Keratinocyte (primary cell): ENCODE measurements at regions not wholly inside any gene's neighbourhood (a gene's known extent, or its start where the extent isn't known, plus 50 kb on each side); places are given as distances from the start of the nearest gene placed in this dataset.

Experiments used
- DNase-seq: peaks from one replicate; pipeline ENCODE4 v3.0.0-alpha.2; 2011; ENCODE audit warnings: low read depth, missing footprints, low spot score
- FAIRE-seq: peaks from 2 replicates; lab custom pipeline; 2011; peaks lifted over from hg19 to GRCh38; lab: Jason Lieb, UNC
- H2AFZ ChIP-seq: 2 replicates; pipeline ENCODE4 v1.6.0; 2012; ENCODE audit warnings: low read length, control low read depth, inconsistent platforms; ENCODE audit not compliant: control insufficient read depth
- H3K27ac ChIP-seq: 2 replicates; pipeline ENCODE4 v1.5.1; 2011; ENCODE audit warnings: low read length; ENCODE audit not compliant: control insufficient read depth, insufficient read depth
- H3K27me3 ChIP-seq: 3 replicates; pipeline ENCODE4 v1.6.0; 2011; ENCODE audit warnings: low read length; ENCODE audit not compliant: control insufficient read depth, insufficient read depth; ENCODE audit errors: extremely low read depth
- H3K36me3 ChIP-seq, 2 experiments: 2 replicates in 1 of 2; 3 replicates in 1 of 2; pipeline ENCODE4 v1.5.1; 2011; ENCODE audit warnings: low read length in 2 of 2, mild to moderate bottlenecking in 1 of 2; ENCODE audit not compliant: control insufficient read depth in 2 of 2, insufficient read depth in 2 of 2; ENCODE audit errors: extremely low read depth in 1 of 2
- H3K4me1 ChIP-seq: 3 replicates; pipeline ENCODE4 v1.5.1; 2011; ENCODE audit warnings: low read length; ENCODE audit not compliant: control insufficient read depth, insufficient read depth; ENCODE audit errors: extremely low read depth
- H3K4me2 ChIP-seq: 3 replicates; pipeline ENCODE4 v1.6.0; 2011; ENCODE audit warnings: low read depth, low read length; ENCODE audit not compliant: control insufficient read depth, insufficient read depth; ENCODE audit errors: extremely low read depth
- H3K4me3 ChIP-seq, 3 experiments: fragments of 200-600 bp in 1 of 3; sonication (generic) in 1 of 3; 2 replicates in 2 of 3; 3 replicates in 1 of 3; pipeline ENCODE4 v1.5.1; 2011 to 2016; ENCODE audit warnings: low read length in 3 of 3, mild to moderate bottlenecking in 3 of 3, control low read depth in 2 of 3, inconsistent platforms in 1 of 3, low read depth in 1 of 3, mixed read lengths in 1 of 3, mixed run types in 1 of 3, moderate library complexity in 1 of 3; ENCODE audit not compliant: control insufficient read depth in 2 of 3, insufficient read depth in 2 of 3; ENCODE audit errors: extremely low read depth in 1 of 3
- H3K79me2 ChIP-seq: 2 replicates; pipeline ENCODE4 v1.6.0; 2012; ENCODE audit warnings: low read length; ENCODE audit not compliant: control insufficient read depth, insufficient read depth
- H3K9ac ChIP-seq: 3 replicates; pipeline ENCODE4 v1.6.0; 2011; ENCODE audit warnings: low read length; ENCODE audit not compliant: control insufficient read depth, insufficient read depth; ENCODE audit errors: extremely low read depth
- H3K9me1 ChIP-seq: 3 replicates; pipeline ENCODE4 v1.6.0; 2011; ENCODE audit warnings: low read length; ENCODE audit not compliant: control insufficient read depth, insufficient read depth; ENCODE audit errors: extremely low read depth
- H3K9me3 ChIP-seq: 2 replicates; pipeline ENCODE4 v1.5.1; 2012; ENCODE audit warnings: low read depth, low read length; ENCODE audit not compliant: control insufficient read depth
- H4K20me1 ChIP-seq: 3 replicates; pipeline ENCODE4 v1.6.0; 2011; ENCODE audit warnings: low read length; ENCODE audit not compliant: control insufficient read depth, insufficient read depth; ENCODE audit errors: extremely low read depth
- EZH2 ChIP-seq: IDR thresholded peaks from one replicate; pipeline ENCODE4 v1.6.1; 2012; ENCODE audit warnings: inconsistent platforms, mild to moderate bottlenecking, low read length, moderate library complexity
- dilution Hi-C: fragments of 300-500 bp; cut with MboI; formaldehyde crosslinking; loops from one replicate; pipeline ENCODE4 v1.7.0; 2020; ENCODE audit warnings: low sequenced_read_pairs; ENCODE audit not compliant: extremely low pct_ligation_motif_present
- TF ChIP-seq, protein P1 (sequence below), 3 experiments: IDR thresholded peaks in 1 of 3; conservative IDR thresholded peaks in 1 of 3; optimal IDR thresholded peaks in 1 of 3; 2 replicates in 2 of 3; 3 replicates in 1 of 3; pipeline versions ENCODE3 to v1.5.1; 2011; ENCODE audit warnings: low read length in 3 of 3, mild to moderate bottlenecking in 3 of 3, moderate library complexity in 2 of 3, control low read depth in 1 of 3, inconsistent platforms in 1 of 3; ENCODE audit not compliant: insufficient read depth in 2 of 3; ENCODE audit errors: extremely low read depth in 1 of 3

DNA sequence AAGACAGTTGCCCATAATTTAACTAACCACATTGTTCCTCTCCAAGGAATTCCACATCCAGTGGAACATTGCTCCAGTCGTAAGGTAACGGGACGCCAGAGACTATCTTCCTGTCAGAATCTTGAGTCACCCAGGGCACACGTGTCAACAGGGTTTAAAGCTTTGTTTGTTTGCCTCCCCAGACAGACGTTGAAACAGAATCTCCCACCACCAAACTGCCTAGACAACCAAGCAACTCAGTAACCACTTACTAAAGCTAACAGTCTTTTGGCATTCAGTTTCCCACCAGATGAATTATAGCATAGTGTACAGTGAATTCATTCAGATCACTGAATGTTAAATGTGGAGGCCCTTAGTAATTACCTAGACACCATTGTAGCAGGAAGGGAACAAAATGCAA lies 439.5 kb downstream of the PLPP3 start:
- Histone ChIP-seq H3K27me3 (no peaks in the 10 kb centered on the region), H3K9me3 (no peaks in the 10 kb centered on the region), H3K9ac (no peak overlapping the region), H3K36me3 (no peaks in the 10 kb centered on the region), H3K9me1 (no peaks in the 10 kb centered on the region), H3K79me2 (no peaks in the 10 kb centered on the region), H3K4me2 (no peak overlapping the region), H3K27ac (no peak overlapping the region), H3K4me3 (no peak overlapping the region), H3K4me1 (no peaks in the 10 kb centered on the region), H2AFZ (no peak overlapping the region), H4K20me1 (no peaks in the 10 kb centered on the region)
- dilution Hi-C loops, result no loop called here
- FAIRE-seq, result no peak
- no peak for DNase-seq
- TF ChIP-seq EZH2, result no peak
- TF ChIP-seq, protein P1, sequence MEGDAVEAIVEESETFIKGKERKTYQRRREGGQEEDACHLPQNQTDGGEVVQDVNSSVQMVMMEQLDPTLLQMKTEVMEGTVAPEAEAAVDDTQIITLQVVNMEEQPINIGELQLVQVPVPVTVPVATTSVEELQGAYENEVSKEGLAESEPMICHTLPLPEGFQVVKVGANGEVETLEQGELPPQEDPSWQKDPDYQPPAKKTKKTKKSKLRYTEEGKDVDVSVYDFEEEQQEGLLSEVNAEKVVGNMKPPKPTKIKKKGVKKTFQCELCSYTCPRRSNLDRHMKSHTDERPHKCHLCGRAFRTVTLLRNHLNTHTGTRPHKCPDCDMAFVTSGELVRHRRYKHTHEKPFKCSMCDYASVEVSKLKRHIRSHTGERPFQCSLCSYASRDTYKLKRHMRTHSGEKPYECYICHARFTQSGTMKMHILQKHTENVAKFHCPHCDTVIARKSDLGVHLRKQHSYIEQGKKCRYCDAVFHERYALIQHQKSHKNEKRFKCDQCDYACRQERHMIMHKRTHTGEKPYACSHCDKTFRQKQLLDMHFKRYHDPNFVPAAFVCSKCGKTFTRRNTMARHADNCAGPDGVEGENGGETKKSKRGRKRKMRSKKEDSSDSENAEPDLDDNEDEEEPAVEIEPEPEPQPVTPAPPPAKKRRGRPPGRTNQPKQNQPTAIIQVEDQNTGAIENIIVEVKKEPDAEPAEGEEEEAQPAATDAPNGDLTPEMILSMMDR (optimal IDR thresholded peaks at IDR 0.05 in 1 of 3, IDR thresholded peaks at IDR 0.05 in 1 of 3, conservative IDR thresholded peaks at IDR 0.05 in 1 of 3; ENCODE audit: extremely low read depth in 1 of 3, insufficient read depth in 2 of 3, low read length in 3 of 3), result no peak

DNA sequence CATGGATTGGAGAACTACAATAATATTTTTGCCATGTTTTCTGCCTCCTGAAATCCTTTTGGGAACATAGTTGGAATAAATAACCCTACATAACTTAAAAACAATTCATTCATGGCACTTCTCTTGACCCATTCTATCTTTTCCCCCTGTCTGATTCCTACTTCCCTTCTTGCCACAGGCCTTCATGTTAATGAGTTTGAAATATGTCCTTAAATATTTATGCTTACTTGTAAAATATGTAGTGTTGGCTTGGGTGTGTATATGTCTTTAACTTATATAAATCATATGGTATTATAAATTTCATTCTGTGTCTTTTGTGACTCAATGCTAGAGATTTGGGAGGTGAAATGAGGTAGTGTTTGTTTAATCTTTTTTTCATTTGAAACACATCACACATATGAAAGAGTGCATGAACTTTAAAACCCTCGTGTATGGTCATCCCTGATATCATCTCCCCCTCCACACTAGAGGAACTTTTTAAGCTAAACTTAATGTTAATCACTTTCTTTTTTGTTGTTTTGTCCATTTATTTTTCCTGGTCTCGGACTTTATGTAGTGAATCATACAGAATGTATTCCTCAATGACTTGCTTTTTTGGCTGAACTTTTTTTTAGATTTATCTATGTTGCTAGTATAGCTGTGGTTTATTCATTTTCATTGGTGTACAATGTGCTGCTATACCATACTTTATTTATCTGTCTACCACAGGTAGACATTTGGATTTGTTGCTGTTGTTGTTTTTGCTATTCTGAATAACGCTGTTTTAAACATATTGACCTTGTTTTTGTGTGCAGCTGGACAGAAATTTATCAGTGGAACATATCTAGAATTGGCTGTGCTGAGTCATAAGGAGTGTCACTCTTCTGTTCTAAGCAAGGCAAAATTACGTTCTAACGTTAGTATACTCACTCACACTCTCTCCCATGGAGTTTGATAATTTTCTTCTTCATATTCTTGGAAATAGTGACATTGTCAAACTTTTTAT lies 441.6 kb downstream of the PLPP3 start:
- no peak overlapping the region for H3K27ac ChIP-seq
- no peaks in the 10 kb centered on the region for H3K9me3 ChIP-seq
- dilution Hi-C loops, result no loop called here
- no peaks in the 10 kb centered on the region for H4K20me1 ChIP-seq
- H3K4me3 ChIP-seq, result no peak overlapping the region
- H3K4me2 ChIP-seq, result no peak overlapping the region
- no peak for TF ChIP-seq EZH2
- TF ChIP-seq, protein P1 (optimal IDR thresholded peaks at IDR 0.05 in 1 of 3, IDR thresholded peaks at IDR 0.05 in 1 of 3, conservative IDR thresholded peaks at IDR 0.05 in 1 of 3; ENCODE audit: extremely low read depth in 1 of 3, insufficient read depth in 2 of 3, low read length in 3 of 3), result no peak
- H2AFZ ChIP-seq, result no peak overlapping the region
- no peaks in the 10 kb centered on the region for H3K79me2 ChIP-seq
- no peaks in the 10 kb centered on the region for H3K4me1 ChIP-seq
- no peaks in the 10 kb centered on the region for H3K36me3 ChIP-seq
- no peak for DNase-seq
- no peaks in the 10 kb centered on the region for H3K9me1 ChIP-seq
- no peak for FAIRE-seq
- H3K9ac ChIP-seq, result no peak overlapping the region
- no peaks in the 10 kb centered on the region for H3K27me3 ChIP-seq
